GM18520 (cell line): ENCODE measurements at regions not wholly inside any gene's neighbourhood (a gene's known extent, or its start where the extent isn't known, plus 50 kb on each side); places are given as distances from the start of the nearest gene placed in this dataset.

ENCODE experiments used
- ATAC-seq: cut with Tn5 transposase; IDR thresholded peaks from one replicate; pipeline ENCODE4 v1.9.1; 2021; ENCODE audit not compliant: unreplicated experiment

- no peak for ATAC-seq
These were observed 308.2 kb upstream of the NR5A2 start for GRCh38 chr1:199719156-199719842.

- no peak for ATAC-seq
These were observed 307.0 kb upstream of the NR5A2 start for GRCh38 chr1:199720496-199720895.

GRCh38 chr1:199721001-199721400 is 306.5 kb upstream of the NR5A2 start:
- no peak for ATAC-seq

- ATAC-seq = no peak
These were observed 304.1 kb upstream of the NR5A2 start for GRCh38 chr1:199723250-199723956.

GRCh38 chr1:199724049-199724448 is 303.5 kb upstream of the NR5A2 start:
- ATAC-seq = no peak

GRCh38 chr1:199725002-199725565 is 302.4 kb upstream of the NR5A2 start:
- ATAC-seq = no peak

GRCh38 chr1:199727682-199728081 is 299.8 kb upstream of the NR5A2 start:
- ATAC-seq = no peak

GRCh38 chr1:199728345-199728744 is 299.2 kb upstream of the NR5A2 start:
- ATAC-seq = no peak

- no peak for ATAC-seq
These were observed 294.4 kb upstream of the NR5A2 start for GRCh38 chr1:199733125-199733524.

GRCh38 chr1:199734186-199734585 is 293.3 kb upstream of the NR5A2 start:
- no peak for ATAC-seq

GRCh38 chr1:199735660-199736059 is 291.9 kb upstream of the NR5A2 start:
- ATAC-seq = no peak

GRCh38 chr1:199736646-199737045 is 290.9 kb upstream of the NR5A2 start:
- ATAC-seq = no peak

GRCh38 chr1:199741586-199741985 is 285.9 kb upstream of the NR5A2 start:
- no peak for ATAC-seq

GRCh38 chr1:199742547-199742946 is 285.0 kb upstream of the NR5A2 start:
- ATAC-seq = no peak

GRCh38 chr1:199743227-199743626 is 284.3 kb upstream of the NR5A2 start:
- no peak for ATAC-seq

GRCh38 chr1:199746666-199747384 is 280.7 kb upstream of the NR5A2 start:
- ATAC-seq = no peak

- ATAC-seq = no peak
These were observed 279.5 kb upstream of the NR5A2 start for GRCh38 chr1:199747984-199748383.

GRCh38 chr1:199751506-199751905 is 276.0 kb upstream of the NR5A2 start:
- ATAC-seq = no peak

- ATAC-seq = no peak
These were observed 275.4 kb upstream of the NR5A2 start for GRCh38 chr1:199751962-199752687.

GRCh38 chr1:199752688-199753027 is 274.9 kb upstream of the NR5A2 start:
- ATAC-seq = no peak

GRCh38 chr1:199753513-199753912 is 274.0 kb upstream of the NR5A2 start:
- no peak for ATAC-seq
